ENCODE measurements at regions not wholly inside any gene's neighbourhood (a gene's known extent, or its start where the extent isn't known, plus 50 kb on each side); places are given as distances from the start of the nearest gene placed in this dataset.

DNA sequence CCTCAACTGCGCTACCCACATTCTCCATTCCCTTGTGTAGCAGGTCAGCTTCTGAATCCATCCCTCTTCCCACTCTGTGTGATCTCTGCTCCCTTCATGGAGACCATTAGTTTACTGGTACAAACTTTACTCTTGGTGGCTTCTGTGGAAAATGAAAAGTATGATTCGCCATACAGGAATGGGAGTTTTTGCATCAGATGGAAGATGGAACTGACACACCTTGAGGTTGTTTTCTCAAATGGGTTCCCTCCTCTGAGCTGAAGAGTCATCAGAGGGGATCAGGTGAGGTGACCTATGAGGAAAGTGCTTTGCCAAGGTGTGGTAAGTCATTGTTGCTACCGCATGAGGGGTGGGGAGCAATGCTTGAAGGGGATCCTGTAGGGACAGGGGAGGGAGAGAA lies 266.8 kb downstream of the INHBA start:
- TF ChIP-seq, protein P1, sequence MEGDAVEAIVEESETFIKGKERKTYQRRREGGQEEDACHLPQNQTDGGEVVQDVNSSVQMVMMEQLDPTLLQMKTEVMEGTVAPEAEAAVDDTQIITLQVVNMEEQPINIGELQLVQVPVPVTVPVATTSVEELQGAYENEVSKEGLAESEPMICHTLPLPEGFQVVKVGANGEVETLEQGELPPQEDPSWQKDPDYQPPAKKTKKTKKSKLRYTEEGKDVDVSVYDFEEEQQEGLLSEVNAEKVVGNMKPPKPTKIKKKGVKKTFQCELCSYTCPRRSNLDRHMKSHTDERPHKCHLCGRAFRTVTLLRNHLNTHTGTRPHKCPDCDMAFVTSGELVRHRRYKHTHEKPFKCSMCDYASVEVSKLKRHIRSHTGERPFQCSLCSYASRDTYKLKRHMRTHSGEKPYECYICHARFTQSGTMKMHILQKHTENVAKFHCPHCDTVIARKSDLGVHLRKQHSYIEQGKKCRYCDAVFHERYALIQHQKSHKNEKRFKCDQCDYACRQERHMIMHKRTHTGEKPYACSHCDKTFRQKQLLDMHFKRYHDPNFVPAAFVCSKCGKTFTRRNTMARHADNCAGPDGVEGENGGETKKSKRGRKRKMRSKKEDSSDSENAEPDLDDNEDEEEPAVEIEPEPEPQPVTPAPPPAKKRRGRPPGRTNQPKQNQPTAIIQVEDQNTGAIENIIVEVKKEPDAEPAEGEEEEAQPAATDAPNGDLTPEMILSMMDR (IDR thresholded peaks at IDR 0.05) = no peak
- no peak for TF ChIP-seq POLR2A (IDR thresholded peaks at IDR 0.05)
